ENCODE measurements at regions not wholly inside any gene's neighbourhood (a gene's known extent, or its start where the extent isn't known, plus 50 kb on each side); places are given as distances from the start of the nearest gene placed in this dataset.
A peak's percentile ranks its signal among the peaks of the same experiment; 100 is the strongest.

DNA sequence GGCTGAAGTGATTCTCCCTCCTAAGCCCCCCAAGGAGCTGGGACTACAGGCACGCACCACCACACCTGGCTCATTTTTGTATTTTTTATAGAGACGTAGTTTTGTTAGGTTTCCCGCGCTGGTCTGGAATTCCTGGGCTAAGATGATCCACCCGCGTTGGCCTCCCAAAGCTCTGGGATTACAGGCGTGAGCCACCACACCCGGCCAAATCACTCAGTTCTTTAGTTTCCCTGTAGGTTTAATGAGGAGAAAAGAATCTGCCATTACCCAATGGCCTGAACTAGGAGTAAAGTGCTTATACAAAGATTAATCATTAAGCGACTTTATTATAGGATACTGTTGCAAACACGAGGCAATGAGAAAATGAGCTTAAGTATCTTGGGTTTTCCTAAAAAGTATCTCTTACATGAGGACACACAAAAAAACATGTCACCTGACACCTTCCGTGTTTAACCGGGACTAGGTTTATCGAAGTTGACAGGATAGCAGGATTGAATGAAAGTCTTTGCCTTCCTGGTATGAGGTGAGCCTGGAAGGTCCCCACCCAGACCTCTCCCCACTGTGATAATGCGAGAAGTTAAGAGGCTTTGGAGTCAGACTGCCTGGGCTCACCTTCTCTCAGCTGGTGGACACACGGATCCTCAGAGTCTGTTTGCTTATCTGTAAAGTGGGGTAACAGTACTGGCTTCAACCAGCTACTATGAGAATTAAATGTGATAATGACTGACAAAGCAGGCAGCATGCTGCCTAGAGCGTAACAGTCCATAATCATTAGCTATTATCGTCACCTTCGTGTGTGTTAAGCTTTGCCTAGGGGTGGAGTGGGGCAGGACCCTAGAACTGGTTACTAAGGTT is 133.5 kb upstream of the KRAS start:
- H3K4me3 ChIP-seq = no peak overlapping the region

DNA sequence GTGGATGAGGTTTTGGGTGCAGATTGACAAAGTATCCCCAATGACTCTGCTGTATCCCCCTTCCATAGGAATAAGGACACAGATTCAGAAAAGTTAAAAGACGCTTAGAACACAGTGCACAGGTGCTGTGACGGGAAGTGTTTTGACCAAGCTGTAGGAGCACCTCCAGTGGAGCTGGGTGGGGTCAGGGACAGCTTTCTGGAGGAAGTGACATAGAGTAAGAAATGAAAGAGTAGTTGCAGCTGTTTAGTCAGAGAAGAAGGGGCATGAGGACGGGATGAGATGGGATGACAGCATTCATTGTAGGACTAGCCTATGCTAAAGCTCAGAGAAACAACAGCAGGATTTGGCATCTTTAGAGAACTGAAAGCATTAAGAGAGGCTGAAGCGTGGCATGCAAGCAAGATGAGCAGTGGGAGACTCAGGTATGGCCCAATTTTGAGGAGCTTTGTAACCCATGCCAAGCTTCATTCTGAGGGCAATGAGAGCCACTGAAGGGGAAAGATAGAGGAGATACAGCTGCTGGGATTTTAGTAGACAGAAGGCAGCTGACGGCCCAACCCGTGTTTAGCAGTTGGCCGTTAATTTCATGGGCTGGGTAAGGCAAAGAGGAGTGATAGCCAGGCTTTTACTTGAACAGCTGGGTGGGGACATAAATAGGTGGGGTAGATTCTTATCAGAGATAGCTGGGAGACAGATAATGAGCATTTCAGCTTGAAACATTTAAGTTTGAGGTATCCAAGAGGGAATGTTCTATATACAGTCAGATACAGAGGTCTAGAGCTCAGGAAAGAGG is 131.8 kb upstream of the KRAS start:
- 83 to 86% (median 85%) methylated on average over 7 of the region's 7 CpGs for WGBS, 4 donors
- no peak overlapping the region for H3K27ac ChIP-seq
- H3K9me3 ChIP-seq (replicated peaks in 1 of 3) = no peaks in the 10 kb centered on the region
- H3K4me3 ChIP-seq = no peak overlapping the region
- peaks cover 4 to 6% of the 10 kb centered on the region in 2 donors for H3K4me1 ChIP-seq (replicated peaks in 1 of 2)
- H3K36me3 ChIP-seq (replicated peaks in 1 of 2) = no peaks in the 10 kb centered on the region
- no peak for DNase-seq
- H3K27me3 ChIP-seq = no peaks in the 10 kb centered on the region
- intact Hi-C loops (cut with DNase I) = loop anchor here in 1 of 2 donors (5.0 kb wide), 1 partner anchor 130 kb away; the partner anchor contains the start of gene KRAS
- TF ChIP-seq, protein P1, sequence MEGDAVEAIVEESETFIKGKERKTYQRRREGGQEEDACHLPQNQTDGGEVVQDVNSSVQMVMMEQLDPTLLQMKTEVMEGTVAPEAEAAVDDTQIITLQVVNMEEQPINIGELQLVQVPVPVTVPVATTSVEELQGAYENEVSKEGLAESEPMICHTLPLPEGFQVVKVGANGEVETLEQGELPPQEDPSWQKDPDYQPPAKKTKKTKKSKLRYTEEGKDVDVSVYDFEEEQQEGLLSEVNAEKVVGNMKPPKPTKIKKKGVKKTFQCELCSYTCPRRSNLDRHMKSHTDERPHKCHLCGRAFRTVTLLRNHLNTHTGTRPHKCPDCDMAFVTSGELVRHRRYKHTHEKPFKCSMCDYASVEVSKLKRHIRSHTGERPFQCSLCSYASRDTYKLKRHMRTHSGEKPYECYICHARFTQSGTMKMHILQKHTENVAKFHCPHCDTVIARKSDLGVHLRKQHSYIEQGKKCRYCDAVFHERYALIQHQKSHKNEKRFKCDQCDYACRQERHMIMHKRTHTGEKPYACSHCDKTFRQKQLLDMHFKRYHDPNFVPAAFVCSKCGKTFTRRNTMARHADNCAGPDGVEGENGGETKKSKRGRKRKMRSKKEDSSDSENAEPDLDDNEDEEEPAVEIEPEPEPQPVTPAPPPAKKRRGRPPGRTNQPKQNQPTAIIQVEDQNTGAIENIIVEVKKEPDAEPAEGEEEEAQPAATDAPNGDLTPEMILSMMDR (IDR thresholded peaks at IDR 0.05) = no peak
- no peak for TF ChIP-seq POLR2A (IDR thresholded peaks at IDR 0.05)

More for the DNA sequence above, 133.5 kb upstream of the KRAS start:
- peak overlapping the region in 4 of 5 donors; percentile 95 to 100 (median 97) for H3K27ac ChIP-seq
- 91 to 95% (median 92%) methylated on average over 17 to 18 of the region's 18 CpGs for WGBS, 4 donors
- intact Hi-C loops (cut with DNase I) = loop anchor here in 1 of 2 donors (5.0 kb wide), 1 partner anchor 132 kb away; the partner anchor contains the start of gene KRAS
- TF ChIP-seq, protein P1 (IDR thresholded peaks at IDR 0.05) = no peak
- no peak for TF ChIP-seq POLR2A (IDR thresholded peaks at IDR 0.05)
- DNase-seq = no peak
- H3K27me3 ChIP-seq = no peaks in the 10 kb centered on the region
- H3K9me3 ChIP-seq (replicated peaks in 1 of 3) = no peaks in the 10 kb centered on the region
- peaks cover 4 to 6% of the 10 kb centered on the region in 2 donors for H3K4me1 ChIP-seq (replicated peaks in 1 of 2)
- H3K36me3 ChIP-seq (replicated peaks in 1 of 2) = no peaks in the 10 kb centered on the region

DNA sequence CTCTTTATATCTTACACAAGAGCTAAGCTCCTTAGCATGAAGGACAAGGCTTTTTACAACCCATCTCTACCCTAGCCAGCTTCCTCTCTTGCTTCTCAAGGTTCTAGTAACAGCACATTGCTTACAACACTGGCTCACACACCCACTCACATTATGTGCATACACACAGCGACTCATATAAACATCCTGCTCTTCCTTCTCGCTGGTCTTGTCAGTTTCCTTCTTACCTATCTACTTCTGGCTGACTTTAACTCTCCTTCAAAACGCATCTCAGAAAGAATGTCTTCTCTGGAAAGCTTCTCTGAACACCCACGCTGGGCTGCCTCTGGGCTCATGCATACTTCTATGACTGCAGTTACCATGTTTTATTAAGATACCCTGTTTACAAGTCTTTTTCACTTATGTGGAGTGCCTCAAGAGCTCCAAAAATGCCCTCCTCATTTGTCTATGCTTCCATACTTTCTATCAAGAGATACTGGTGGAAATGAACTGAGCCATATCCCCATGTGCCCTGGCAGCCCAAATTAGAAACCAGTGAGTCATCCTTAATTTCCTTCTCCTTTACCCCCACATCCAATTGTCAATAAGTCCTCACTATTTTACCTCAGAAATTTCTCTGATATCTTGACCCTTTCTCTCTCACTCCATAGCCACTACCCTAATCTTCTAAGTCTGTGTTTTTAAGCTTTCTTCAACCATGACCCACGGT is 126.9 kb upstream of the KRAS start:
- H3K36me3 ChIP-seq (replicated peaks in 1 of 2) = no peaks in the 10 kb centered on the region
- H3K27me3 ChIP-seq = no peaks in the 10 kb centered on the region
- WGBS, 4 donors = 62 to 75% (median 69%) methylated on average over 5 of the region's 5 CpGs
- H3K27ac ChIP-seq = no peak overlapping the region
- DNase-seq = no peak
- intact Hi-C loops (cut with DNase I) = no loop called here
- H3K4me1 ChIP-seq (replicated peaks in 1 of 2) = no peaks in the 10 kb centered on the region
- no peak overlapping the region for H3K4me3 ChIP-seq
- no peaks in the 10 kb centered on the region for H3K9me3 ChIP-seq (replicated peaks in 1 of 3)
- TF ChIP-seq, protein P1 (IDR thresholded peaks at IDR 0.05) = no peak
- no peak for TF ChIP-seq POLR2A (IDR thresholded peaks at IDR 0.05)

DNA sequence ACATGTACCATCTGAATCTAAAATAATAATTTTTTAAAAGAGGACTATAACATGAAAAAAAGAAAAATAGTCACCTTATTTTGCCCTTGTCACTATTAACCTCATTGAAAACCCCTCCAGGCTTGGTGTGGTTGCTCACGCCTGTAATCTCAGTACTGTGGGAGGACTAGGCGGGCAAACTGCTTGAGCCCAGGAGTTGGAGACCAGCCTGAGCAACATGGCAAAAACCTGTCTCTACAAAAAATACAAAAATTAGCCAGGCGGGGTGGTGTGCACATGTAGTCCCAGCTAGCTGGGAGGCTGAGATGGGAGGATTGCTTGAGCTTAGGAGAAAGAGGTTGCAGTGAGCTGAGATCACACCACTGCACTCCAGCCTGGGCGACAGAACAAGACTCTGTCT is 126.3 kb upstream of the KRAS start:
- no peaks in the 10 kb centered on the region for H3K27me3 ChIP-seq
- H3K4me3 ChIP-seq = no peak overlapping the region
- no peaks in the 10 kb centered on the region for H3K4me1 ChIP-seq (replicated peaks in 1 of 2)
- no peaks in the 10 kb centered on the region for H3K9me3 ChIP-seq (replicated peaks in 1 of 3)
- no peak overlapping the region for H3K27ac ChIP-seq
- intact Hi-C loops (cut with DNase I) = no loop called here
- WGBS, 4 donors = 86 to 96% (median 87%) methylated on average over 4 of the region's 4 CpGs
- H3K36me3 ChIP-seq (replicated peaks in 1 of 2) = no peaks in the 10 kb centered on the region
- no peak for DNase-seq
- no peak for TF ChIP-seq POLR2A (IDR thresholded peaks at IDR 0.05)
- TF ChIP-seq, protein P1 (IDR thresholded peaks at IDR 0.05) = no peak
